SK-N-SH treated with all-trans-retinoic acid at 6 μM for 48 hours (cell line): ENCODE measurements at regions not wholly inside any gene's neighbourhood (a gene's known extent, or its start where the extent isn't known, plus 50 kb on each side); places are given as distances from the start of the nearest gene placed in this dataset.

Source experiments
- ATAC-seq: fragments of 200-7000 bp; cut with Tn5 transposase; 3 replicates; pipeline ENCODE4 v1.9.1; 2020; ENCODE audit warnings: mild to moderate bottlenecking, moderate library complexity
- ARNTL ChIP-seq: fragments of 450-650 bp; formaldehyde crosslinking; IDR thresholded peaks from 2 replicates; pipeline ENCODE4 v1.5.0; 2020; ENCODE audit warnings: low read depth, mild to moderate bottlenecking, moderate library complexity, borderline replicate concordance
- BACH2 ChIP-seq: fragments of 250-450 bp; sonication (Bioruptor Pico); IDR thresholded peaks from 2 replicates; pipeline ENCODE4 v1.9.0; 2021; ENCODE audit warnings: mild to moderate bottlenecking, borderline replicate concordance
- CREB5 ChIP-seq: fragments of 250-450 bp; sonication (Bioruptor Pico); IDR thresholded peaks from 2 replicates; pipeline ENCODE4 v1.5.1; 2020; ENCODE audit warnings: low read depth, mild to moderate bottlenecking, moderate library complexity
- ESRRG ChIP-seq: fragments of 250-450 bp; sonication (Bioruptor Pico); IDR thresholded peaks from 2 replicates; pipeline ENCODE4 v1.6.1; 2021; ENCODE audit warnings: mild to moderate bottlenecking
- GLIS3 ChIP-seq: fragments of 250-450 bp; sonication (Bioruptor Pico); IDR thresholded peaks from 2 replicates; pipeline ENCODE4 v1.5.0; 2020; ENCODE audit warnings: mild to moderate bottlenecking, moderate library complexity
- ISL1 ChIP-seq: fragments of 250-450 bp; sonication (Bioruptor Pico); IDR thresholded peaks from 2 replicates; pipeline ENCODE4 v2.1.2; 2022; ENCODE audit warnings: mild to moderate bottlenecking, moderate library complexity
- OSR1 ChIP-seq: fragments of 250-450 bp; sonication (Bioruptor Pico); IDR thresholded peaks from 2 replicates; pipeline ENCODE4 v1.8.0; 2022; ENCODE audit warnings: moderate library complexity, mild to moderate bottlenecking, inconsistent platforms
- PATZ1 ChIP-seq: fragments of 250-450 bp; sonication (Bioruptor Pico); IDR thresholded peaks from 2 replicates; pipeline ENCODE4 v1.8.0; 2020; ENCODE audit warnings: mild to moderate bottlenecking, moderate library complexity, borderline replicate concordance
- POU6F1 ChIP-seq: fragments of 250-450 bp; sonication (Bioruptor Pico); IDR thresholded peaks from 2 replicates; pipeline ENCODE4 v1.8.0; 2021; ENCODE audit warnings: low read depth, mild to moderate bottlenecking, moderate library complexity, borderline replicate concordance
- RARB ChIP-seq: fragments of 250-450 bp; sonication (Bioruptor Pico); IDR thresholded peaks from 2 replicates; pipeline ENCODE4 v1.8.0; 2021; ENCODE audit warnings: mild to moderate bottlenecking, moderate library complexity
- TOX ChIP-seq: fragments of 250-450 bp; sonication (Bioruptor Pico); IDR thresholded peaks from 2 replicates; pipeline ENCODE4 v1.8.0; 2021; ENCODE audit warnings: mild to moderate bottlenecking, moderate library complexity, borderline replicate concordance
- TSHZ2 ChIP-seq: fragments of 250-450 bp; sonication (Bioruptor Pico); IDR thresholded peaks from 2 replicates; pipeline ENCODE4 v1.5.0; 2020; ENCODE audit warnings: mild to moderate bottlenecking, moderate library complexity
- ZC3H10 ChIP-seq: fragments of 250-450 bp; sonication (Bioruptor Pico); IDR thresholded peaks from 2 replicates; pipeline ENCODE4 v1.5.1; 2021; ENCODE audit warnings: mild to moderate bottlenecking, moderate library complexity
- ZFP3 ChIP-seq: fragments of 250-450 bp; sonication (Bioruptor Pico); IDR thresholded peaks from 2 replicates; pipeline ENCODE4 v1.5.0; 2020; ENCODE audit warnings: mild to moderate bottlenecking, moderate library complexity
- ZFP30 ChIP-seq: fragments of 450-650 bp; formaldehyde crosslinking; IDR thresholded peaks from 2 replicates; pipeline ENCODE4 v1.5.0; 2022; ENCODE audit warnings: mild to moderate bottlenecking, moderate library complexity
- ZNF565 ChIP-seq: fragments of 450-650 bp; formaldehyde crosslinking; conservative IDR thresholded peaks from 2 replicates; pipeline ENCODE4 v1.5.0; 2020; ENCODE audit warnings: low read depth, mild to moderate bottlenecking, moderate library complexity
- ZNF70 ChIP-seq: fragments of 450-650 bp; formaldehyde crosslinking; IDR thresholded peaks from 2 replicates; pipeline ENCODE4 v1.5.0; 2020; ENCODE audit warnings: mild to moderate bottlenecking, moderate library complexity
- ZNF8 ChIP-seq: fragments of 450-650 bp; formaldehyde crosslinking; IDR thresholded peaks from 2 replicates; pipeline ENCODE4 v1.5.0; 2020; ENCODE audit warnings: mild to moderate bottlenecking, moderate library complexity
- TF ChIP-seq, protein P1 (sequence below): fragments of 250-450 bp; sonication (Bioruptor Pico); IDR thresholded peaks from 2 replicates; pipeline ENCODE4 v1.5.1; 2021; ENCODE audit warnings: mild to moderate bottlenecking, moderate library complexity

DNA sequence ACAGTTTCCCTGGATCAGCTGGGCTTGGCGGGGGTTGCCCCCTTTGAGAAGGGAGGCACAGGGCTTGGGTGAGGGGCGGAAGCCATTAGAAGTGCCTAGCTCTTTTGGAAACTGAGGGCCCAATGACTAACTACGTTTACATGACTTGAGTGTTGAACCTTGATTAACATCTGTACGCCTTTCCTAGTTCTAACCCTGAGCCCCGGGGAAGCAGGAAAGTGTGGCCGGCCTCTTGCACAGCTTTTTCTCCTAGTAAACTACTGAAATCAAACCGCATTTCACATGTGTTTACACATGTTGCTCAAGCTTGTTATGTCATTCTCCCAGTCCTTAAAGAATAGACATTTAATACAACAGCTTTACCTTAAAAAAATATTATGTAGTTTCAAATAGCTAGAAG lies 1356.4 kb upstream of the TMEM132C start:
- TF ChIP-seq PATZ1 (CRISPR knock-in tag) (no peak), OSR1 (CRISPR knock-in tag) (no peak), ESRRG (CRISPR knock-in tag) (no peak), ARNTL (no peak), BACH2 (CRISPR knock-in tag) (no peak), ZFP3 (CRISPR knock-in tag) (no peak)
- TF ChIP-seq, protein P1, sequence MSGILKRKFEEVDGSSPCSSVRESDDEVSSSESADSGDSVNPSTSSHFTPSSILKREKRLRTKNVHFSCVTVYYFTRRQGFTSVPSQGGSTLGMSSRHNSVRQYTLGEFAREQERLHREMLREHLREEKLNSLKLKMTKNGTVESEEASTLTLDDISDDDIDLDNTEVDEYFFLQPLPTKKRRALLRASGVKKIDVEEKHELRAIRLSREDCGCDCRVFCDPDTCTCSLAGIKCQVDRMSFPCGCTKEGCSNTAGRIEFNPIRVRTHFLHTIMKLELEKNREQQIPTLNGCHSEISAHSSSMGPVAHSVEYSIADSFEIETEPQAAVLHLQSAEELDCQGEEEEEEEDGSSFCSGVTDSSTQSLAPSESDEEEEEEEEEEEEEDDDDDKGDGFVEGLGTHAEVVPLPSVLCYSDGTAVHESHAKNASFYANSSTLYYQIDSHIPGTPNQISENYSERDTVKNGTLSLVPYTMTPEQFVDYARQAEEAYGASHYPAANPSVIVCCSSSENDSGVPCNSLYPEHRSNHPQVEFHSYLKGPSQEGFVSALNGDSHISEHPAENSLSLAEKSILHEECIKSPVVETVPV (CRISPR knock-in tag), result no peak
- ATAC-seq, result no peak

DNA sequence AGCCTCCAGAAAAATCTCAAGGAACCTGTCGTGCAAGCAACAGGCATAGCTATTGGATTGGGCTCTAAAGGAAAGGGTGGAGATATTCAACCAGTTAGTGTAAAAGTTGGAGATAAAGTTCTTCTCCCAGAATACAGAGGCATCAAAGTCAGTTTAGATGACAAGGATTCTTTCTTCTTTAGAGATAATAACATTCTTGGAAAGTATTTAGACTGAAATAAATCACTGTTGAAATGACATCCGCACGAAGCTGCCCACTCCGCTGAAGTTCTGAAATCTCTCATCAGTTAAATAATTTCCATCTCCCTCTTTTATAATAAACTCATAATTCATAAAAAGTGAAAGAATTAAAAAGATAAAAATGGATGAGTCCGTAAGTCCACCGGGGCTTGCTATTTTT lies 1354.9 kb upstream of the TMEM132C start:
- no peak for TF ChIP-seq CREB5 (CRISPR knock-in tag)
- TF ChIP-seq ZNF565, result no peak
- no peak for TF ChIP-seq ESRRG (CRISPR knock-in tag)
- no peak for TF ChIP-seq ZNF8 (CRISPR knock-in tag)
- no peak for TF ChIP-seq RARB (CRISPR knock-in tag)
- TF ChIP-seq POU6F1, result no peak
- no peak for TF ChIP-seq ZC3H10 (CRISPR knock-in tag)
- no peak for TF ChIP-seq GLIS3 (CRISPR knock-in tag)
- no peak for TF ChIP-seq ZNF70 (CRISPR knock-in tag)
- TF ChIP-seq TSHZ2 (CRISPR knock-in tag), result no peak
- ATAC-seq, result no peak

DNA sequence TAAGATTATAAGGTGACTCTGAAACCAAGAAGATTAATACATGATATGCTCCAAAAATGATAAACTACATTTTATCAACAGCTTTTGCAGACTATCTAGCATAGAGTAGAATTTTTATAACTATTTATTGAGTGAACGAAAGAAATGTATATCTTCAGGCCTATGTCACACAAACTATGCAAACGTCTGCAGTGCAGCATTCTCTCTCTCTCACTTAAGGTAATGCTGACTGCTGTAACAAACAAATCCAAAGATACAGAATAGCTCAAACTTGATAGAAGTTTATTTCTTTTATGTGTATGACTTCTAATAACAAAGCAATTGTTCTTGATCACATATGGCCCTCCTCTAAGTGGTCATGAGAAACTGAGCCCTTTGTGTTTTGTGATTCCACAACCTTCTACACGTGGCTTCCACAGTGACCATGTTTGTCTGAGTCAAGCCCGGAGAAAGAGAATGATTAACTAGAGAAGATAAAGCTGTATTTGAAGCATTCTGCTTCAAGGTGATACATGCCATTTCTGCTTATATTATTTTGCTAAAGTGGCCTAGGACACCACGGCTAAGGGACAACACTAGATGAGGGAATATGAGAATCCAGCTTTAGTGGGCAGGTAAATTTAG lies 1352.7 kb upstream of the TMEM132C start:
- no peak for TF ChIP-seq ZFP30 (CRISPR knock-in tag)
- no peak for TF ChIP-seq ZNF8 (CRISPR knock-in tag)
- TF ChIP-seq TOX, result no peak
- TF ChIP-seq POU6F1, result no peak
- TF ChIP-seq GLIS3 (CRISPR knock-in tag), result no peak
- no peak for TF ChIP-seq ISL1
- TF ChIP-seq OSR1 (CRISPR knock-in tag), result no peak
- no peak for TF ChIP-seq ZNF565
- TF ChIP-seq ZNF70 (CRISPR knock-in tag), result no peak
- TF ChIP-seq CREB5 (CRISPR knock-in tag), result no peak
- TF ChIP-seq ZC3H10 (CRISPR knock-in tag), result no peak
- ATAC-seq, result no peak
